Colonic mucosa (tissue), 4 donors: ENCODE measurements at regions not wholly inside any gene's neighbourhood (a gene's known extent, or its start where the extent isn't known, plus 50 kb on each side); places are given as distances from the start of the nearest gene placed in this dataset.

Experiments used
- DNase-seq: peaks from one replicate; pipeline ENCODE4 v3.0.0-alpha.2; 2020
- H3K27ac ChIP-seq: fragments of 200-600 bp; one replicate; pipeline ENCODE4 v1.8.0; 2021
- H3K27me3 ChIP-seq: fragments of 200-600 bp; one replicate; pipeline ENCODE4 v1.8.0; 2021
- H3K36me3 ChIP-seq: fragments of 200-600 bp; one replicate; pipeline ENCODE4 v1.8.0; 2021
- H3K4me1 ChIP-seq: fragments of 200-600 bp; one replicate; pipeline ENCODE4 v1.8.0; 2021; ENCODE audit warnings: mild to moderate bottlenecking
- H3K4me3 ChIP-seq: fragments of 200-600 bp; one replicate; pipeline ENCODE4 v1.8.0; 2021
- H3K9ac ChIP-seq, 2 donors: one replicate each; pipeline ENCODE4 v1.7.0; 2013; ENCODE audit warnings: control low read depth in 2 of 2, low read depth in 2 of 2, low read length in 2 of 2
- H3K9me3 ChIP-seq: fragments of 200-600 bp; one replicate; pipeline ENCODE4 v1.8.0; 2021
- CTCF ChIP-seq: fragments of 200-600 bp; IDR thresholded peaks from one replicate; pipeline ENCODE4 v1.8.0; 2022; ENCODE audit warnings: antibody characterized with exemption, mild to moderate bottlenecking
- intact Hi-C: fragments of 100-400 bp; cut with DNase I; formaldehyde crosslinking; loops from one replicate; pipeline ENCODE4 v1.14.1; 2022
- donor health status: healthy.
- donor health status: DM: no; HTN: no; CAD: no.
- donor health status: DM: no; HTN: no; CAD: no.

- no peak for TF ChIP-seq CTCF
- Histone ChIP-seq H3K9me3 (no peaks in the 10 kb centered on the region), H3K4me3 (no peak overlapping the region), H3K9ac (no peak overlapping the region), H3K27me3 (no peaks in the 10 kb centered on the region), H3K4me1 (no peaks in the 10 kb centered on the region), H3K36me3 (no peaks in the 10 kb centered on the region), H3K27ac (no peak overlapping the region)
- DNase-seq: no peak
- intact Hi-C loops: no loop called here
Observed at GRCh38 chr1:165034136-165034809, 322.2 kb downstream of the LMX1A start.

- Histone ChIP-seq H3K9me3 (no peaks in the 10 kb centered on the region), H3K4me3 (no peak overlapping the region), H3K36me3 (no peaks in the 10 kb centered on the region), H3K9ac (no peak overlapping the region), H3K27ac (no peak overlapping the region), H3K27me3 (no peaks in the 10 kb centered on the region), H3K4me1 (no peaks in the 10 kb centered on the region)
- intact Hi-C loops: no loop called here
- no peak for TF ChIP-seq CTCF
- no peak for DNase-seq
Observed at GRCh38 chr1:165031001-165031400, 325.5 kb downstream of the LMX1A start.

GRCh38 chr1:165025805-165026204, 330.7 kb downstream of the LMX1A start:
- Histone ChIP-seq H3K4me3 (no peak overlapping the region), H3K27me3 (no peaks in the 10 kb centered on the region), H3K4me1 (no peaks in the 10 kb centered on the region), H3K27ac (no peak overlapping the region), H3K9me3 (no peaks in the 10 kb centered on the region), H3K9ac (no peak overlapping the region), H3K36me3 (no peaks in the 10 kb centered on the region)
- no peak for TF ChIP-seq CTCF
- intact Hi-C loops: no loop called here
- DNase-seq: no peak

GRCh38 chr1:165014753-165015152, 341.8 kb downstream of the LMX1A start:
- Histone ChIP-seq H3K36me3 (no peaks in the 10 kb centered on the region), H3K4me3 (no peak overlapping the region), H3K27me3 (no peaks in the 10 kb centered on the region), H3K9ac (no peak overlapping the region), H3K27ac (no peak overlapping the region), H3K4me1 (no peaks in the 10 kb centered on the region), H3K9me3 (no peaks in the 10 kb centered on the region)
- intact Hi-C loops: no loop called here
- TF ChIP-seq CTCF: no peak
- DNase-seq: no peak

GRCh38 chr1:165011991-165012531, 344.5 kb downstream of the LMX1A start:
- Histone ChIP-seq H3K27me3 (no peaks in the 10 kb centered on the region), H3K36me3 (no peaks in the 10 kb centered on the region), H3K27ac (no peak overlapping the region), H3K9ac (no peak overlapping the region), H3K4me3 (no peak overlapping the region), H3K4me1 (no peaks in the 10 kb centered on the region), H3K9me3 (no peaks in the 10 kb centered on the region)
- no peak for DNase-seq
- TF ChIP-seq CTCF: no peak
- intact Hi-C loops: no loop called here
